ENCODE measurements at regions not wholly inside any gene's neighbourhood (a gene's known extent, or its start where the extent isn't known, plus 50 kb on each side); places are given as distances from the start of the nearest gene placed in this dataset.

DNA sequence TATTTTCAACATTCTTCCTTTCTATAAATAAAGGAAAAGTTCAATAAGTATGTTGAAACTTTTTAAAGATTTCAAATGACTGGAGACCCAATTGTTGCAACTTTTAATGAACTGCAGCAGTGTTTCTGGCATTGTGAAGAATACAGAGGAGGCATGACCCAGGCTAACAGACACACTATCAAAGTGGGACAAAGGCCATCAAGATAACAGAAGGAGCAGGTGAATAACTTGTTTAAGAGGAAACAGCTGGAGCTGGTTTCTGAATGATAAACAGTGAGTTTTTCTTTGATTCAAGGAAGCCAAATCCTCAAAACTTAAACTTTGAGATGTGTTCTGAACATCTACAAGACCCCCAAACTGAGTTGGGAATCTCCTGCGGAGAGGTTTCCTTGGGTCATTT, 734.6 kb downstream of the TLR4 start:
- no peak for TF ChIP-seq ZEB2 (tag by site-specific recombination; IDR thresholded peaks at IDR 0.05)
- no peak for TF ChIP-seq ZNF501 (tag by site-specific recombination; IDR thresholded peaks at IDR 0.05)
- TF ChIP-seq, protein P1, sequence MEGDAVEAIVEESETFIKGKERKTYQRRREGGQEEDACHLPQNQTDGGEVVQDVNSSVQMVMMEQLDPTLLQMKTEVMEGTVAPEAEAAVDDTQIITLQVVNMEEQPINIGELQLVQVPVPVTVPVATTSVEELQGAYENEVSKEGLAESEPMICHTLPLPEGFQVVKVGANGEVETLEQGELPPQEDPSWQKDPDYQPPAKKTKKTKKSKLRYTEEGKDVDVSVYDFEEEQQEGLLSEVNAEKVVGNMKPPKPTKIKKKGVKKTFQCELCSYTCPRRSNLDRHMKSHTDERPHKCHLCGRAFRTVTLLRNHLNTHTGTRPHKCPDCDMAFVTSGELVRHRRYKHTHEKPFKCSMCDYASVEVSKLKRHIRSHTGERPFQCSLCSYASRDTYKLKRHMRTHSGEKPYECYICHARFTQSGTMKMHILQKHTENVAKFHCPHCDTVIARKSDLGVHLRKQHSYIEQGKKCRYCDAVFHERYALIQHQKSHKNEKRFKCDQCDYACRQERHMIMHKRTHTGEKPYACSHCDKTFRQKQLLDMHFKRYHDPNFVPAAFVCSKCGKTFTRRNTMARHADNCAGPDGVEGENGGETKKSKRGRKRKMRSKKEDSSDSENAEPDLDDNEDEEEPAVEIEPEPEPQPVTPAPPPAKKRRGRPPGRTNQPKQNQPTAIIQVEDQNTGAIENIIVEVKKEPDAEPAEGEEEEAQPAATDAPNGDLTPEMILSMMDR (tag by site-specific recombination; IDR thresholded peaks at IDR 0.05), result no peak
- no peak for TF ChIP-seq ZNF274 (IDR thresholded peaks at IDR 0.05; ENCODE audit: low read length)
- TF ChIP-seq ZNF274 (tag by site-specific recombination; IDR thresholded peaks at IDR 0.05; ENCODE audit: borderline replicate concordance), result no peak
- TF ChIP-seq TCF7L2 (IDR thresholded peaks at IDR 0.05; ENCODE audit: borderline replicate concordance, low read depth, low read length), result no peak
- no peak for TF ChIP-seq GFI1B (tag by site-specific recombination; IDR thresholded peaks at IDR 0.05)

Data from HEK293 (cell line).